B cell (primary cell): ENCODE measurements at regions not wholly inside any gene's neighbourhood (a gene's known extent, or its start where the extent isn't known, plus 50 kb on each side); places are given as distances from the start of the nearest gene placed in this dataset.

Experiments
- ATAC-seq: fragments of 200-7000 bp; cut with Tn5 transposase; one replicate; pipeline ENCODE4 v1.10.0; 2021; ENCODE audit warnings: low read depth, mild to moderate bottlenecking, moderate number of reproducible peaks, moderate library complexity
- CTCF ChIA-PET: fragments of 350-600 bp; sonication (Branson Sonifier 250); formaldehyde crosslinking; loops from one replicate; lab custom pipeline; 2021; ENCODE audit warnings: antibody characterized with exemption, inconsistent platforms; lab: Charles Lee
- POLR2A ChIA-PET: fragments of 350-600 bp; sonication (Branson Sonifier 250); formaldehyde crosslinking; loops from one replicate; lab custom pipeline; 2021; ENCODE audit warnings: antibody characterized with exemption; lab: Charles Lee
- DNase-seq: peaks from one replicate; pipeline ENCODE4 v3.0.0; 2013
- H2AFZ ChIP-seq: 2 replicates; pipeline ENCODE4 v1.6.1; 2012; ENCODE audit warnings: mild to moderate bottlenecking, low read depth, low read length; ENCODE audit not compliant: insufficient read depth, poor library complexity, severe bottlenecking
- H3K27ac ChIP-seq, 2 donors: 1 replicate in 1 of 2; 2 replicates in 1 of 2; pipeline ENCODE4 v1.5.1; 2012 to 2013; ENCODE audit warnings: low read length in 2 of 2, mild to moderate bottlenecking in 2 of 2, moderate library complexity in 1 of 2
- H3K27me3 ChIP-seq, 4 experiments: fragments of 200-600 bp in 1 of 4; sonication (generic) in 1 of 4; replicated peaks in 1 of 4; 1 replicate in 2 of 4; 2 replicates in 2 of 4; pipeline versions ENCODE4 v1.6.1 to v1.7.0; 2013 to 2016; ENCODE audit warnings: low read length in 3 of 4, mild to moderate bottlenecking in 2 of 4, mixed read lengths in 1 of 4, moderate library complexity in 1 of 4; ENCODE audit not compliant: insufficient read depth in 4 of 4, control insufficient read depth in 3 of 4; ENCODE audit errors: control extremely low read depth in 1 of 4
- H3K36me3 ChIP-seq, 2 experiments: replicated peaks in 1 of 2; 1 replicate in 1 of 2; 2 replicates in 1 of 2; pipeline versions ENCODE4 v1.6.1 to v1.7.1; 2013; ENCODE audit warnings: low read length in 1 of 2; ENCODE audit not compliant: insufficient read depth in 2 of 2, control insufficient read depth in 1 of 2; ENCODE audit errors: control extremely low read depth in 1 of 2, extremely low read depth in 1 of 2
- H3K4me1 ChIP-seq, 2 donors: fragments of 200-600 bp in 1 of 2; sonication (generic) in 1 of 2; 1 replicate in 1 of 2; 2 replicates in 1 of 2; pipeline versions ENCODE4 v1.5.1 to v1.6.1; 2013 to 2017; ENCODE audit warnings: low read length in 2 of 2; ENCODE audit not compliant: control insufficient read depth in 2 of 2, insufficient read depth in 2 of 2
- H3K4me2 ChIP-seq: replicated peaks from 2 replicates; pipeline ENCODE3; 2012; ENCODE audit warnings: mild to moderate bottlenecking, low read depth, low read length; ENCODE audit not compliant: poor library complexity, severe bottlenecking
- H3K4me3 ChIP-seq, 5 experiments: fragments of 200-600 bp in 1 of 5; sonication (generic) in 1 of 5; 1 replicate in 3 of 5; 2 replicates in 2 of 5; pipeline versions ENCODE4 v1.5.1 to v1.7.0; 2011 to 2016; ENCODE audit warnings: low read length in 4 of 5, mild to moderate bottlenecking in 4 of 5, low read depth in 2 of 5, control low read depth in 1 of 5, moderate library complexity in 1 of 5; ENCODE audit not compliant: insufficient read depth in 1 of 5; ENCODE audit errors: control extremely low read depth in 1 of 5, extremely low read depth in 1 of 5
- H3K79me2 ChIP-seq: fragments of 200-600 bp; sonication (generic); one replicate; pipeline ENCODE4 v1.6.0; 2016; ENCODE audit warnings: low read length; ENCODE audit not compliant: control insufficient read depth, insufficient read depth
- H3K9ac ChIP-seq: fragments of 200-600 bp; sonication (generic); 2 replicates; pipeline ENCODE4 v1.6.1; 2017; ENCODE audit warnings: mild to moderate bottlenecking, low read length, moderate library complexity
- H3K9me3 ChIP-seq, 3 donors: one replicate each; pipeline versions ENCODE4 v1.6.1 to v1.7.1; 2013; ENCODE audit warnings: low read length in 2 of 3; ENCODE audit not compliant: control insufficient read depth in 2 of 3, insufficient read depth in 1 of 3; ENCODE audit errors: control extremely low read depth in 1 of 3
- H4K20me1 ChIP-seq: 2 replicates; pipeline ENCODE4 v1.6.0; 2012; ENCODE audit warnings: mild to moderate bottlenecking, low read length; ENCODE audit not compliant: insufficient read depth, control insufficient read depth, poor library complexity, severe bottlenecking
- H3K27ac Mint-ChIP-seq: one replicate; pipeline ENCODE4 v1.8.0; 2021; ENCODE audit warnings: mixed read lengths
- H3K27me3 Mint-ChIP-seq: one replicate; pipeline ENCODE4 v1.8.0; 2021; ENCODE audit warnings: mixed read lengths
- H3K4me1 Mint-ChIP-seq: one replicate; pipeline ENCODE4 v1.8.0; 2021; ENCODE audit warnings: mixed read lengths
- H3K4me3 Mint-ChIP-seq: one replicate; pipeline ENCODE4 v1.8.0; 2021; ENCODE audit warnings: mixed read lengths
- H3K9me3 Mint-ChIP-seq: one replicate; pipeline ENCODE4 v1.8.0; 2022; ENCODE audit warnings: mixed read lengths; ENCODE audit not compliant: insufficient read depth
- EZH2 ChIP-seq: IDR thresholded peaks from 2 replicates; pipeline ENCODE4 v1.6.1; 2012; ENCODE audit warnings: borderline replicate concordance, low read depth, mild to moderate bottlenecking, moderate library complexity, low read length; ENCODE audit not compliant: insufficient read depth, poor library complexity, severe bottlenecking
- WGBS: methylation state at CpG from one replicate; pipeline ENCODE4 v1.1.5; 2013; ENCODE audit warnings: missing lambda C conversion rate; ENCODE audit not compliant: insufficient coverage; 5-methylcytosine and 5-hydroxymethylcytosine counted together
- intact Hi-C: fragments of 100-400 bp; cut with micrococcal nuclease; formaldehyde crosslinking; loops from one replicate; pipeline ENCODE4 v1.10.0; 2022
- TF ChIP-seq, protein P1 (sequence below): fragments of 200-600 bp; IDR thresholded peaks from one replicate; pipeline ENCODE4 v1.8.0; 2022; ENCODE audit warnings: antibody characterized with exemption, mild to moderate bottlenecking

DNA sequence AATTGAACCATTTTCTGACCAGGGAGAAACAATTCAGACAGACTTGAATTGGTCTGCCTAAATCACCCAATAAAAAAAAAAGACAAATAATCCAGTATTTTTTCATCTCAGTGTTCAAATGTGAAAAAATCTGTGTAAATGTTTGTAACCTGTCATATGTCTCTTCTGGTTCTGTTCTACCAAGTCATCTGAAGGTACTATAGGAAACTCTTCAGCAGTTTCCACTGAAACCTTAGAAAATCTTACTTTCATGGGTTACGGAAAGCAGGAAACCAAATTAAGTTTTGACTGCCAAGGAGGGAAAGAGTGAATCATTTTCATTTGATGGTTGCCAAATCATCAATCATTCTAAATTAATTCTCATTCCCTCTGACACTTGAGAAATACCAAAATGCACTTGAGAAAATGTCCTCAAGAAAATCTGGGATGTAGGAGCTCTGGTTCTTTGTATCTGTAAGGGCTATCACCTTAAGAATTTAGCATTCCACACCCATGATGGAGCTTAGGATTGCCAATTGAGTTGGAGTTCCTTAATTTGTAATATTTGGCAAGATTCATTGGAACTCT, 278.2 kb upstream of the KCNH8 start:
- H3K4me1 ChIP-seq, result no peaks in the 10 kb centered on the region
- no peak overlapping the region for H3K27ac ChIP-seq
- no peak overlapping the region for H3K4me3 Mint-ChIP-seq
- H3K4me2 ChIP-seq, result no peak overlapping the region
- H3K4me3 ChIP-seq, result no peak overlapping the region
- no peak overlapping the region for H3K9ac ChIP-seq
- WGBS, result no CpG with 5 or more reads among the region's 1 CpG
- intact Hi-C loops, result no loop called here
- no peak overlapping the region for H2AFZ ChIP-seq
- no peaks in the 10 kb centered on the region for H3K27me3 Mint-ChIP-seq
- H3K27me3 ChIP-seq, result no peaks in the 10 kb centered on the region
- H3K27ac Mint-ChIP-seq, result no peak overlapping the region
- no peak for ATAC-seq
- DNase-seq, result no peak
- H3K4me1 Mint-ChIP-seq, result no peaks in the 10 kb centered on the region
- ChIA-PET CTCF (no interaction called here), POLR2A (no interaction called here)
- H3K79me2 ChIP-seq, result no peaks in the 10 kb centered on the region
- H3K9me3 Mint-ChIP-seq, result no peaks in the 10 kb centered on the region
- H3K9me3 ChIP-seq, result no peaks in the 10 kb centered on the region
- TF ChIP-seq, protein P1, sequence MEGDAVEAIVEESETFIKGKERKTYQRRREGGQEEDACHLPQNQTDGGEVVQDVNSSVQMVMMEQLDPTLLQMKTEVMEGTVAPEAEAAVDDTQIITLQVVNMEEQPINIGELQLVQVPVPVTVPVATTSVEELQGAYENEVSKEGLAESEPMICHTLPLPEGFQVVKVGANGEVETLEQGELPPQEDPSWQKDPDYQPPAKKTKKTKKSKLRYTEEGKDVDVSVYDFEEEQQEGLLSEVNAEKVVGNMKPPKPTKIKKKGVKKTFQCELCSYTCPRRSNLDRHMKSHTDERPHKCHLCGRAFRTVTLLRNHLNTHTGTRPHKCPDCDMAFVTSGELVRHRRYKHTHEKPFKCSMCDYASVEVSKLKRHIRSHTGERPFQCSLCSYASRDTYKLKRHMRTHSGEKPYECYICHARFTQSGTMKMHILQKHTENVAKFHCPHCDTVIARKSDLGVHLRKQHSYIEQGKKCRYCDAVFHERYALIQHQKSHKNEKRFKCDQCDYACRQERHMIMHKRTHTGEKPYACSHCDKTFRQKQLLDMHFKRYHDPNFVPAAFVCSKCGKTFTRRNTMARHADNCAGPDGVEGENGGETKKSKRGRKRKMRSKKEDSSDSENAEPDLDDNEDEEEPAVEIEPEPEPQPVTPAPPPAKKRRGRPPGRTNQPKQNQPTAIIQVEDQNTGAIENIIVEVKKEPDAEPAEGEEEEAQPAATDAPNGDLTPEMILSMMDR, result no peak
- TF ChIP-seq EZH2, result no peak
- no peaks in the 10 kb centered on the region for H3K36me3 ChIP-seq
- H4K20me1 ChIP-seq, result no peaks in the 10 kb centered on the region

DNA sequence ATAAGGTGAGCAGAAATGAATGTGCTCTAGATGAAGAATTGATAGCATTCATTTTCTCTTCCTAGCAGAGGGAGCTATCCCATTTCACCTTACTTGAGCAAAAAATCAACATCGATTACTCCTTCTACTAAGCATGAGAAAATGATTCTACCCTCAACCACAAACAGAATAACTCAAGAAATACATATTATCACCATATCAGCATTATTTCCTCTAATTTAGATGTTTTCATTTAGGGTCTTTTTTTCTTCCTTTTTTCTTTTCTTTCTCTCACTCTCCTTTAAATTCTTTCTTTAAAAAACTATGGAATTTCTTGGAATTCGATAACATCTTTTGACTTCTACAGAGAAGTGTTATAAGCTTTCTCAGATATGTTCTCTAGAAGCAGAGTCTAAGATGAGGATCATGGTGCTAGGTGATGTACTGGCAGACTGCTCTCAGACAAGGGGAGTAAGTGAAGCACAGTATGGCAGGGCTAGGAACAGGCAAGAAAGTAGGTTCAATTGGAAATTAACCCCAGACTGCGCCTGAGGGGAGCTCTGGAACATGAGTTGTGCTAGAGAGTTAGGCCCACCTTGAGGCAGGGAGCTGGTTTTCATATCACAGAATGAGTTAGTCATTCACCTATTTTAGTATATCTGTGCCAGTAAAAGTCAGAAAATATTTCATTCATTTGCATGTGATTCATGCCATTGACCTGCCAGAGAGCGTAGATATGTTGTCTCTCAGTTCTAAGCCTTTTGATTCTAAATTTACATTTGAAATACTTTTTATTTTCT, 279.2 kb upstream of the KCNH8 start:
- DNase-seq (no peak), ATAC-seq (no peak)
- Histone ChIP-seq H3K27ac (no peak overlapping the region), H3K27me3 (no peaks in the 10 kb centered on the region), H2AFZ (no peak overlapping the region), H4K20me1 (no peaks in the 10 kb centered on the region), H3K4me2 (no peak overlapping the region), H3K4me3 (no peak overlapping the region), H3K9me3 (no peaks in the 10 kb centered on the region), H3K36me3 (no peaks in the 10 kb centered on the region), H3K79me2 (no peaks in the 10 kb centered on the region), H3K9ac (no peak overlapping the region), H3K4me1 (no peaks in the 10 kb centered on the region)
- ChIA-PET CTCF (no interaction called here), POLR2A (no interaction called here)
- H3K27me3 Mint-ChIP-seq, result no peaks in the 10 kb centered on the region
- H3K9me3 Mint-ChIP-seq, result no peaks in the 10 kb centered on the region
- no peak overlapping the region for H3K4me3 Mint-ChIP-seq
- intact Hi-C loops, result no loop called here
- TF ChIP-seq, protein P1, result no peak
- TF ChIP-seq EZH2, result no peak
- no peaks in the 10 kb centered on the region for H3K4me1 Mint-ChIP-seq
- H3K27ac Mint-ChIP-seq, result no peak overlapping the region
- no CpG with 5 or more reads among the region's 4 CpGs for WGBS
